Stomach (tissue), 8 donors: ENCODE measurements at regions not wholly inside any gene's neighbourhood (a gene's known extent, or its start where the extent isn't known, plus 50 kb on each side); places are given as distances from the start of the nearest gene placed in this dataset.

Source experiments
- DNase-seq, 2 donors: peaks; one replicate each; pipeline versions ENCODE4 v3.0.0 to v3.0.0-alpha.2; 2013 to 2019
- H3K27ac ChIP-seq, 5 donors: fragments of 200-600 bp in 4 of 5; sonication (generic) in 4 of 5; one replicate each; pipeline ENCODE4 v1.5.1; 2013 to 2019; ENCODE audit warnings: mild to moderate bottlenecking in 1 of 5, moderate library complexity in 1 of 5
- H3K27me3 ChIP-seq, 3 donors: fragments of 200-600 bp; sonication (generic); one replicate each; pipeline ENCODE4 v1.5.1; 2017 to 2019; ENCODE audit warnings: mixed run types in 1 of 3
- H3K36me3 ChIP-seq, 4 donors: fragments of 200-600 bp; sonication (generic); 1 replicate in 3 of 4; 2 replicates in 1 of 4; pipeline ENCODE4 v1.5.1; 2016 to 2019
- H3K4me1 ChIP-seq, 4 donors: fragments of 200-600 bp; sonication (generic); one replicate each; pipeline ENCODE4 v1.5.1; 2016 to 2019
- H3K4me3 ChIP-seq, 4 donors: fragments of 200-600 bp; sonication (generic) in 3 of 4; one replicate each; pipeline ENCODE4 v1.5.1; 2016 to 2019; ENCODE audit warnings: mild to moderate bottlenecking in 1 of 4
- H3K9me3 ChIP-seq, 4 donors: fragments of 200-600 bp; sonication (generic); one replicate each; pipeline ENCODE4 v1.5.1; 2016 to 2019
- CTCF ChIP-seq, 7 experiments: fragments of 450-650 bp in 4 of 7; fragments of 200-600 bp in 3 of 7; sonication (generic) in 3 of 7; IDR thresholded peaks; one replicate each; pipeline ENCODE4 v1.5.1; 2016 to 2019; ENCODE audit warnings: antibody characterized with exemption in 7 of 7, control low read depth in 2 of 7, mild to moderate bottlenecking in 1 of 7
- EP300 ChIP-seq: sonication (generic); formaldehyde crosslinking; IDR thresholded peaks from one replicate; pipeline ENCODE4 v1.6.1; 2017; ENCODE audit warnings: antibody characterized with exemption
- POLR2A ChIP-seq, 4 donors: fragments of 450-650 bp; IDR thresholded peaks; one replicate each; pipeline ENCODE4 v1.6.1; 2016; ENCODE audit warnings: antibody characterized with exemption in 4 of 4, control low read depth in 2 of 4, mild to moderate bottlenecking in 1 of 4, moderate library complexity in 1 of 4
- POLR2AphosphoS5 ChIP-seq, 3 donors: sonication (generic); formaldehyde crosslinking; IDR thresholded peaks; one replicate each; pipeline ENCODE4 v1.6.1; 2016; ENCODE audit warnings: antibody characterized with exemption in 3 of 3
- WGBS, 5 donors: extraction: QIAGEN DNeasy Blood & Tissue Kit in 3 of 5; methylation state at CpG; one replicate each; pipeline versions ENCODE4 v1.1.5 to v1.1.7; 2013 to 2018; 5-methylcytosine and 5-hydroxymethylcytosine counted together
- intact Hi-C: fragments of 100-400 bp; cut with DNase I; formaldehyde crosslinking; loops from one replicate; pipeline ENCODE4 v1.15.1; 2023; ENCODE audit warnings: low total_unique reads
- donor health status: healthy with polysubstance abuse.
- donor health status: Bipolar disorder and iron deficiency.
- donor health status: healthy.

- WGBS, 5 donors = 70 to 88% (median 74%) methylated on average over 9 of the region's 9 CpGs
- Histone ChIP-seq H3K9me3 (no peaks in the 10 kb centered on the region), H3K27me3 (no peaks in the 10 kb centered on the region), H3K27ac (no peak overlapping the region), H3K36me3 (no peaks in the 10 kb centered on the region), H3K4me1 (no peaks in the 10 kb centered on the region), H3K4me3 (no peak overlapping the region)
- intact Hi-C loops = no loop called here
- no peak for DNase-seq
- TF ChIP-seq EP300 (no peak), CTCF (IDR thresholded peaks at IDR 0.05) (no peak), POLR2AphosphoS5 (IDR thresholded peaks at IDR 0.05) (no peak), POLR2A (IDR thresholded peaks at IDR 0.05) (no peak)
Observed at GRCh38 chr4:181271116-181271640, 972.0 kb upstream of the TENM3 start.

GRCh38 chr4:181272422-181272821 is 970.8 kb upstream of the TENM3 start:
- no peaks in the 10 kb centered on the region for H3K9me3 ChIP-seq

GRCh38 chr4:181278941-181279340 is 964.3 kb upstream of the TENM3 start:
- Histone ChIP-seq H3K4me3 (no peak overlapping the region), H3K27ac (no peak overlapping the region), H3K27me3 (no peaks in the 10 kb centered on the region), H3K4me1 (peaks cover 0 to 8% (median 0%) of the 10 kb centered on the region in 4 donors), H3K36me3 (no peaks in the 10 kb centered on the region), H3K9me3 (no peaks in the 10 kb centered on the region)
- no peak for DNase-seq
- 16 to 37% (median 26%) methylated on average over 3 of the region's 3 CpGs for WGBS, 5 donors
- TF ChIP-seq POLR2A (IDR thresholded peaks at IDR 0.05) = no peak
- TF ChIP-seq POLR2AphosphoS5 (IDR thresholded peaks at IDR 0.05) = no peak
- no peak for TF ChIP-seq CTCF (IDR thresholded peaks at IDR 0.05)
- no peak for TF ChIP-seq EP300
- intact Hi-C loops = no loop called here

More at GRCh38 chr4:181272422-181272821, 970.8 kb upstream of the TENM3 start:
- WGBS, 5 donors = 76 to 91% (median 91%) methylated on average over 4 of the region's 4 CpGs
- Histone ChIP-seq H3K27ac (no peak overlapping the region), H3K4me1 (no peaks in the 10 kb centered on the region), H3K36me3 (no peaks in the 10 kb centered on the region), H3K4me3 (no peak overlapping the region), H3K27me3 (no peaks in the 10 kb centered on the region)
- TF ChIP-seq EP300 (no peak), CTCF (IDR thresholded peaks at IDR 0.05) (no peak), POLR2AphosphoS5 (IDR thresholded peaks at IDR 0.05) (no peak), POLR2A (IDR thresholded peaks at IDR 0.05) (no peak)
- no peak for DNase-seq
- intact Hi-C loops = no loop called here

- WGBS, 5 donors = 80 to 94% (median 91%) methylated on average over 9 of the region's 9 CpGs
- H3K27ac ChIP-seq = no peak overlapping the region
Observed at GRCh38 chr4:181281451-181281850, 961.8 kb upstream of the TENM3 start.

More at GRCh38 chr4:181281451-181281850, 961.8 kb upstream of the TENM3 start:
- peak in 1 of 2 donors; percentile 39 for DNase-seq
- Histone ChIP-seq H3K36me3 (no peaks in the 10 kb centered on the region), H3K4me1 (peaks cover 0 to 8% (median 0%) of the 10 kb centered on the region in 4 donors), H3K27me3 (no peaks in the 10 kb centered on the region), H3K9me3 (no peaks in the 10 kb centered on the region), H3K4me3 (no peak overlapping the region)
- intact Hi-C loops = no loop called here
- TF ChIP-seq CTCF (IDR thresholded peaks at IDR 0.05) = no peak
- TF ChIP-seq POLR2AphosphoS5 (IDR thresholded peaks at IDR 0.05) = no peak
- no peak for TF ChIP-seq EP300
